Osteocyte (in vitro differentiated cells): ENCODE measurements at regions not wholly inside any gene's neighbourhood (a gene's known extent, or its start where the extent isn't known, plus 50 kb on each side); places are given as distances from the start of the nearest gene placed in this dataset.
A peak's percentile ranks its signal among the peaks of the same experiment; 100 is the strongest.

Source experiments
- DNase-seq: peaks from one replicate; pipeline ENCODE4 v3.0.0; 2021; ENCODE audit warnings: mixed read lengths; ENCODE audit not compliant: unreplicated experiment; ENCODE audit errors: extremely low spot score
- H3K27ac Mint-ChIP-seq: one replicate; pipeline ENCODE4 v1.8.0; 2021; ENCODE audit warnings: mild to moderate bottlenecking, mixed read lengths; ENCODE audit not compliant: unreplicated experiment
- H3K27me3 Mint-ChIP-seq: one replicate; pipeline ENCODE4 v1.8.0; 2021; ENCODE audit warnings: mixed read lengths; ENCODE audit not compliant: unreplicated experiment
- H3K36me3 Mint-ChIP-seq: one replicate; pipeline ENCODE4 v1.8.0; 2021; ENCODE audit warnings: mixed read lengths; ENCODE audit not compliant: unreplicated experiment
- H3K4me1 Mint-ChIP-seq: one replicate; pipeline ENCODE4 v1.8.0; 2021; ENCODE audit warnings: mixed read lengths; ENCODE audit not compliant: unreplicated experiment
- H3K4me3 Mint-ChIP-seq: one replicate; pipeline ENCODE4 v1.8.0; 2021; ENCODE audit warnings: mild to moderate bottlenecking, moderate library complexity, mixed read lengths; ENCODE audit not compliant: unreplicated experiment
- H3K9me3 Mint-ChIP-seq: one replicate; pipeline ENCODE4 v1.8.0; 2021; ENCODE audit warnings: mixed read lengths; ENCODE audit not compliant: unreplicated experiment
- TF ChIP-seq, protein P1 (sequence below): fragments of 200-600 bp; sonication (generic); IDR thresholded peaks from 2 replicates; pipeline ENCODE4 v1.5.0; 2021; ENCODE audit warnings: antibody characterized with exemption, mild to moderate bottlenecking, moderate library complexity

DNA sequence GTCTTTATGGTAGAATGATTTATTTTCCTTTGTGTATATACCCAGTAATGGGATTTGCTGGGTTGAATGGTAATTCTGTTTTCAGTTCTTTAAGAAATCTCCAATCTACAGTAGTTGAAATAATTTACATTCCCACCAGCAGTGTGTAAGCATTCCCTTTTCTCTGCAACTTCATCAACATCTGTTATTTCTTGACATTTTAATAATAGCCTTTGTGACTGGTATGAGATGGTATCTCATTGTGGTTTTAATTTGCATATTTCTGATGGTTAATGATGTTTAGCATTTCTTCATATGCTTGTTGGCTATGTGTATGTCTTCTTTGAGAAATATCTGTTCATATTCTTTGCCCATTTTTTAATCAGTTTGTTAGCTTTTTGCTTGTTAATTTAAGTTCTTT lies 901.2 kb downstream of the METTL15 start:
- Mint-ChIP-seq H3K27me3 (no peaks in the 10 kb centered on the region), H3K36me3 (no peaks in the 10 kb centered on the region), H3K27ac (no peak overlapping the region)

GRCh38 chr11:29008481-29008880 lies 900.3 kb downstream of the METTL15 start:
- Mint-ChIP-seq H3K27ac (peak overlapping the region; percentile 16), H3K4me3 (no peak overlapping the region), H3K27me3 (no peaks in the 10 kb centered on the region), H3K36me3 (no peaks in the 10 kb centered on the region), H3K4me1 (peaks cover 3% of the 10 kb centered on the region), H3K9me3 (peaks cover 5% of the 10 kb centered on the region)
- TF ChIP-seq, protein P1, sequence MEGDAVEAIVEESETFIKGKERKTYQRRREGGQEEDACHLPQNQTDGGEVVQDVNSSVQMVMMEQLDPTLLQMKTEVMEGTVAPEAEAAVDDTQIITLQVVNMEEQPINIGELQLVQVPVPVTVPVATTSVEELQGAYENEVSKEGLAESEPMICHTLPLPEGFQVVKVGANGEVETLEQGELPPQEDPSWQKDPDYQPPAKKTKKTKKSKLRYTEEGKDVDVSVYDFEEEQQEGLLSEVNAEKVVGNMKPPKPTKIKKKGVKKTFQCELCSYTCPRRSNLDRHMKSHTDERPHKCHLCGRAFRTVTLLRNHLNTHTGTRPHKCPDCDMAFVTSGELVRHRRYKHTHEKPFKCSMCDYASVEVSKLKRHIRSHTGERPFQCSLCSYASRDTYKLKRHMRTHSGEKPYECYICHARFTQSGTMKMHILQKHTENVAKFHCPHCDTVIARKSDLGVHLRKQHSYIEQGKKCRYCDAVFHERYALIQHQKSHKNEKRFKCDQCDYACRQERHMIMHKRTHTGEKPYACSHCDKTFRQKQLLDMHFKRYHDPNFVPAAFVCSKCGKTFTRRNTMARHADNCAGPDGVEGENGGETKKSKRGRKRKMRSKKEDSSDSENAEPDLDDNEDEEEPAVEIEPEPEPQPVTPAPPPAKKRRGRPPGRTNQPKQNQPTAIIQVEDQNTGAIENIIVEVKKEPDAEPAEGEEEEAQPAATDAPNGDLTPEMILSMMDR = no peak
- no peak for DNase-seq

More for the DNA sequence above, 901.2 kb downstream of the METTL15 start:
- Mint-ChIP-seq H3K4me3 (no peak overlapping the region), H3K4me1 (peaks cover 3% of the 10 kb centered on the region), H3K9me3 (peaks cover 5% of the 10 kb centered on the region)
- TF ChIP-seq, protein P1 = no peak
- no peak for DNase-seq

GRCh38 chr11:29006668-29007067 lies 898.5 kb downstream of the METTL15 start:
- TF ChIP-seq, protein P1 = no peak
- peaks cover 3% of the 10 kb centered on the region for H3K4me1 Mint-ChIP-seq
- H3K27ac Mint-ChIP-seq = no peak overlapping the region
- H3K4me3 Mint-ChIP-seq = no peak overlapping the region
- H3K27me3 Mint-ChIP-seq = no peaks in the 10 kb centered on the region
- DNase-seq = no peak
- H3K9me3 Mint-ChIP-seq = peaks cover 5% of the 10 kb centered on the region
- no peaks in the 10 kb centered on the region for H3K36me3 Mint-ChIP-seq

GRCh38 chr11:29005401-29005980 lies 897.3 kb downstream of the METTL15 start:
- Mint-ChIP-seq H3K9me3 (peaks cover 5% of the 10 kb centered on the region), H3K27ac (no peak overlapping the region), H3K27me3 (no peaks in the 10 kb centered on the region), H3K36me3 (no peaks in the 10 kb centered on the region), H3K4me3 (no peak overlapping the region), H3K4me1 (peaks cover 3% of the 10 kb centered on the region)
- TF ChIP-seq, protein P1 = no peak
- no peak for DNase-seq

GRCh38 chr11:29002816-29003215 lies 894.6 kb downstream of the METTL15 start:
- H3K9me3 Mint-ChIP-seq = peaks cover 5% of the 10 kb centered on the region
- H3K27me3 Mint-ChIP-seq = no peaks in the 10 kb centered on the region
- no peaks in the 10 kb centered on the region for H3K4me1 Mint-ChIP-seq
- no peak for DNase-seq
- H3K36me3 Mint-ChIP-seq = no peaks in the 10 kb centered on the region
- no peak overlapping the region for H3K27ac Mint-ChIP-seq
- TF ChIP-seq, protein P1 = no peak
- no peak overlapping the region for H3K4me3 Mint-ChIP-seq
